22Rv1 (cell line): ENCODE measurements at regions not wholly inside any gene's neighbourhood (a gene's known extent, or its start where the extent isn't known, plus 50 kb on each side); places are given as distances from the start of the nearest gene placed in this dataset.

Experiments
- CTCF ChIP-seq: fragments of 450-650 bp; IDR thresholded peaks from 2 replicates; pipeline ENCODE4 v1.5.1; 2017; ENCODE audit warnings: mild to moderate bottlenecking
- ZFX ChIP-seq: fragments of 450-650 bp; IDR thresholded peaks from 2 replicates; pipeline ENCODE4 v1.6.1; 2017; ENCODE audit warnings: antibody characterized with exemption, borderline replicate concordance

- TF ChIP-seq CTCF (no peak), ZFX (no peak)
Observed at GRCh38 chr9:30915451-30915850, 1469.0 kb upstream of the ACO1 start.
